ENCODE measurements at regions not wholly inside any gene's neighbourhood (a gene's known extent, or its start where the extent isn't known, plus 50 kb on each side); places are given as distances from the start of the nearest gene placed in this dataset.

GRCh38 chr14:26859483-26859882 lies 261.6 kb upstream of the NOVA1 start:
- no peak for DNase-seq

DNA sequence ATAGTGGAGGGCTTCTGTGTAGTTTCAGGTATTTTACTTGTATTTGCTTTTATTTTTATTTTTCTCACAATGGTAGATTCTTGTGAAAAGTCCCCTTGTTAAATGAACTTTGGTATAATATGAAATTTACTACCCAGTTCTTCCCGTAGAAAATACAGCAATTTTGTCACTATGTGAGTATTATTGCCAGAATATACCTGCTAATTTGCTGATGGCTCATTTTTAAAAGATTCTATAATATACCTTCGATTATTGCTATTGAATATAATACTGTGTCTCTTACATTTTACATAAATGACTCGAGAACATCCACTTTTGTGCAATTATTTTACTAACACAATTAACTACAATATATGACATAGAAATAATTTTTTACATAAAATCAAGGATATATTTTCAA lies 262.3 kb upstream of the NOVA1 start:
- DNase-seq = no peak

- DNase-seq = no peak
These were observed 265.9 kb upstream of the NOVA1 start for GRCh38 chr14:26863736-26864135.

GRCh38 chr14:26866721-26867120 lies 268.9 kb upstream of the NOVA1 start:
- no peak for DNase-seq

DNA sequence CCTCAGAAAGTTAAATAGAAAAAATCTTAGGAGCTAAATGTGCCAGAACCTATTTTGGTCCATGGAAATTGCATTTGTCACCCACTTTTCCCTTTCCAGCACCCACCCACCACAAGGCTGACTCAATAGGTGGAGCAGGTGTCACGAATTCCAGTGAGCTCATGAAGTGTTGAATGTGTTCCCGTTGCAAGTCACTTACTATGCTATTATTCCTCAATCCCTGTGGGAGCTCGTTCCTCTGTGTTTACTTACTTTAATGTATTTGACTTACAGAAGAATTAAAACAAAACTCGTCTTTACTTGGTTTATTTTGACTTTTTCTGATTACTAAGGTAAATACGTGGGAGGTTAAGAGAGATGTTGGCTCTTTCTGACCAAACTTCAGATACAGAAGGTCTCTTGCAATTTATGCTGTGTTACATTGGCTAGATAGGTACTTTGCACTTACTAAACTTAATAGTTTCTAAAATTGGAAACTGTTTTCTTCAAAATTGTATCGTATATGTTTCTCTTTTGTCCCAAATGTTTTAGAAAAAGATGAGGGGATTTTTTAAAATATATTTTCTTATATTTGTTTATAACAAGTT lies 269.4 kb upstream of the NOVA1 start:
- DNase-seq = no peak

DNA sequence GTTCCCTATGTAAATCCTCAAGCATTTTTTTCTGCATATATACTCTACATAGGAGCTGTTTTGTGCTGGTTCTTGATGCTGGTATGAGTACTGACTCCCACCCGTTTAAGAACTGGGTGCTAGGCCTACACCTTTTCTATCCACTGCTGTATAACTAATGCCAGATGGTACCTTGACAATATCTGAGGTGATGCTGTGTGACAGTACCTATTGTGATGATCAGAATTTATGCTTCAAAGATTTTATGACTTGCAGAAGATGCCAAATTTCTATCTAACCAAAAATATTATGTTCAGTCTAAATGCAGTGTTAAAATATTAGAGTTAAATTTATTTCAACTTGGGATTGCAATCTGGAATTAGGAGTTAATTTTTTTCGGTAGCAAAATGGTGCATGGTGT lies 272.3 kb upstream of the NOVA1 start:
- no peak for DNase-seq

- no peak for DNase-seq
These were observed 273.1 kb upstream of the NOVA1 start for GRCh38 chr14:26870722-26871617.

DNA sequence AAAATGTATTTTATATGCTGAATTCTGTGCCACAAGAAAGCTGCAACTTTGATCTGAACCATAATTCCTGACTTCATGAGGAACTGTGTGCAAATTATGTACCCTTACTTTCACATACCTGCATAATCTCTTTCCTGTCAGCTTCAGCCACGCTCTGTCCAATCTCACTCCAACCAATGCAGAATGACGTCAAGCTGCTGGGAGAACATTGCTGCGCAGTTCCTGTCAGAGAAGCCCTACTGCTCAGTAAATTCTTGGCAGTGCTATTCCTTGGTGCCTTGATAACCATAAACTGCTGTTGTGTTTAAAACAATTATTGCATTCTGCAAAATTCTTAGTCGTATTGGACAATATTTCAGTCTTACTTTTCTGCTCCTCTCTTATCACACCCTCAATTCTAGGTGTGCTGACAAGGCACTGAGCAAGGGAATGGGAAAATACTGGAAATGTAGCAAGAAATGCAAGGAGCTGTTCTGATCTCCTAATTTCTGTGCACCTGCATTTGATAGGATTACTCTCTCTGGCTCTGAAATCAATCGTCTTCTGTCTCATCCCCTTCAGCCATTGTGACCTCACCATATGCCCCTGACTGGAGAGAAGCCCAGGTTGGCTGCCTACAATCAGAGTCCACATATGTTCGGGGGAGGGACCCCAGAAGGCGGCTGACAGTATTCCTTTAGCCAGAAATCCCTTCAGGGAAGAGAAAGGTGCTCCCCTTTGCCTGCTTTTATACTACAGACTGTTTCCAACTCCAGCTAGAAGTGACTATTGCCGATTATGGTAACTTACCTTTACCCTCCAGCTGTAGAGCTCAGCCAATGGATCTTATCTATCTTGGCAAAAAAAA lies 274.9 kb upstream of the NOVA1 start:
- DNase-seq = no peak

DNA sequence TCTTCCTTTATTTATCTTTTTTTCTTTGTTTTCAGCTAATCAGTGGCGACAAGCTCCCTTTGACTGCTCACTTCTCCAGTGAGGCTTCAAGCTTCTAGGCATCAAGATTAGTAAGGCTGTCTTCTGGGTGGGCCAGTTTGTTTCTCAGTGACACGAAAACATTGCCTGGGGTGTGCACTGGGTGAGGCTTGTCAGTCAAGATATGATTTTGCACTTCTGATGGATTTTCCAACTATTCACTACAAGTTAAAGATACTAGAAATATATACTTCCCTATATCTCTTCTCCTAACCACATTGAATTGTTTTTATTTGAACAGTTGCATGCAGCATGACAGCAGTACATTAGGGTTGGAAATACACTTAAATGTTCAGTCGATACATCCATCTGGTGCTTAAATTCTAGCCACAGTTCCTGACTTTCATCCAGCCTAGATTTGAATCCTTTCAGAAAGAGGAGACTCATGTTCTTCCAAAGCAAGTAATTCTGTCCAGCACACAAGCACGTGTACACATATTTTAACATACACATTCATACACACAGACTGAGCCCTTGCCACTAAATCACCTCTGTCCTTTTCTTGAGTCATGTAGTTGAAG lies 275.6 kb upstream of the NOVA1 start:
- no peak for DNase-seq

DNA sequence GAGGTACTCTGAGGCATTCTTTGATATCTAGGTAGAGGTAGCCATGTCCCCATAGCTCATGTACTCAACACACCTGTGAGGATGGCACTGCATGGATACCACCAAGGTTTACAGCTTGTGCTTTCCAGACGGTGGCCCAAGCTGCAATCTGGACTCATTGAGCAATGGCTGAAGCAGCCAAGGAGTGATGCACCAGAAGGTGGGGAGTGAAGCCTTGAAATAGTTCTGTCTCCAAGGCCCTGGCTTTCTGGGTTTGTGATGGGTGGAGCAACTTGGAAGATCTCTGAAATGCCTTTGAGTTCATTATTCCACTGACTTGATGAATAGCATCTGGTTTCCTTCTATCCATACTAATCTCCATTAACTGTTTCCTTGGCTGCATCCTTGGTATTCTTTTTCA lies 290.0 kb upstream of the NOVA1 start:
- DNase-seq = no peak

DNA sequence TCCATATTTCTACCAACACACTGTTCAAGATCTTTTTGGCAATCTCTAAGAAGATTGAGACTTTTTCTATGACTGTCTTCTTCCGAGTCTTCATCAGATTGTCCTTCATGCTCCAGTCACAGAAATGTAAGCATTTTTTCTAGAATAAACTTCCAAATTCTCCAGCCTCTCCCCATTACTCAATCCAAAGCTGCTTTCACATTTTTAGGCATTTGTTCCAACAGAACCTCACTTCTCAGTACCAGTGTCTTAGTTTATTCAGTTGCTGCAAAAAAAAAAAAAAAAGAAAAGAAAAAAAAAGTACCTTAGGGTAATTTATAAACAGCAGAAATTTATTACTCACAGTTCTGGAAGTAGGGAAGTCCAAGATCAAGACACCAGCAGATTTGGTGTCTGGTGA lies 290.8 kb upstream of the NOVA1 start:
- DNase-seq = no peak

- no peak for DNase-seq
These were observed 298.6 kb upstream of the NOVA1 start for GRCh38 chr14:26896447-26896846.

GRCh38 chr14:26897196-26897595 lies 299.4 kb upstream of the NOVA1 start:
- no peak for DNase-seq

- no peak for DNase-seq
These were observed 307.4 kb upstream of the NOVA1 start for GRCh38 chr14:26905229-26905628.

DNA sequence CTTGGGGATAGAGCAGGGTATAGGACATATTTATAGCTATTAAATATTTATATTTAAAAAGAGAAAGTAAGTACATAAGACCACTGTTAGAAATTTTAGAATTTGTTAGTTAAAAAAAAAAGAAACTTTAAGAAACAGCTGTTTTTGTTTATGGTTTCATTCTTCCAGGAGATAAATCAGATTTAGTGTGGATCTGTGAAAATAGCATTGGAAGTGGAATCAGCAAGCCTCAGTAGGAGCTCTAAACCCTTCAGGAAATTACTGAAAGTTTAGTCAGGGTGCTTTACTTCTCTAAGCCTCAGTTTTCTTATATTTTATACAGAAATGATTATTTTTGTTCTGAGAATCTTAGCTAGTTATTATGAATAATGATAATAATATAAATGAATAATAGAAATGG lies 316.0 kb upstream of the NOVA1 start:
- no peak for DNase-seq

DNA sequence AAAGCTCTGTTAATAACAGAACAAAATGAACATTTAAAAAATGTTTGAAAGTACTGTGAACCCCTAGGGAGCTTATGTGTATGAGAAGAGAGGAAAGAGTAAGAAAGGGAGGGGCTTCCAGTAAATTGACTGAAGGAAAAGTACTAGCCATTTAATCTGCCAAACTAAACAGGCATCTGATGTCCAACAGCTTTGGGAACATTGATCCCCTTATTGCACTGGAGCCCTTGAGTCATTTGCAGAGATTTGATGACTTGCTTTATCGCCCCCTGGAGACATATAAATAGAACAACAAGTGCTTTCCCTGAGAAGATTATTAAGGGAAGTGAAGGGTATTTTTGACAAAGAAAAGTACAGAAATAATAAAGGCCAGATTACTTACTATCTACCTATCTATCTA lies 319.3 kb upstream of the NOVA1 start:
- no peak for DNase-seq

DNA sequence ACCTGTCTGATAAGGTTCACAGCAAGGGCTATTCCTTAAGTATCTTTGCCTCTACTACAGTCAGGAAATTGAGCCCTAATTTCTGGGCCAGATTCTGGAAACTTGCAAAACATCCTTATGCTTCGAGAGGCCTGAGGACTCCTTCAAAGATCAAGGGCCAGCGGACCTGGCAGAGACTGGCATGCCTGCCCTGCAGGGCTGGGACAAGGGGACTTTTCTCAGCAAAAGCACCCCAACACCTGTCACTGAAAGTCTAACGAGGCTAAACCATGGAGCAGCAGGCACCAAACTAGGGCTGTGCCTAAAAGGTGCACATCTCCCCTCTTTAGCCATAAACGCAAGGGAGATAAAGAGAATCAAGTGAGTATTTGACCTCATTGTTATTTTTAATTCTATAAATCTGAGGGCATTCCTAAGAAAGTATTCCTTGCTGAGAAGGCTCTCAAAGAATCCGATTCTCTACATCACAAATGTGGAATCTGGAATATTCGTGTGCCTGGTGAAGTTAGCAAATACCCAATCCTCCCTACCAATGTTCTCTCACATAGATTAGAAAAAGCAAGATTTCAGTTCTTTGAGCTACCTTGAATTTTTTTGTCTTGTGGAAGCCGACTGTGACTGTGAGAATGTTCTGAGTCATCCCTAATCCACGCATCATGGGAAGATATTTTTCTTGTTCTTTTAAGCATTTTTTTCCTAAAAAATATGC lies 328.2 kb upstream of the NOVA1 start:
- no peak for DNase-seq

GRCh38 chr14:26926585-26926984 lies 328.8 kb upstream of the NOVA1 start:
- no peak for DNase-seq

DNA sequence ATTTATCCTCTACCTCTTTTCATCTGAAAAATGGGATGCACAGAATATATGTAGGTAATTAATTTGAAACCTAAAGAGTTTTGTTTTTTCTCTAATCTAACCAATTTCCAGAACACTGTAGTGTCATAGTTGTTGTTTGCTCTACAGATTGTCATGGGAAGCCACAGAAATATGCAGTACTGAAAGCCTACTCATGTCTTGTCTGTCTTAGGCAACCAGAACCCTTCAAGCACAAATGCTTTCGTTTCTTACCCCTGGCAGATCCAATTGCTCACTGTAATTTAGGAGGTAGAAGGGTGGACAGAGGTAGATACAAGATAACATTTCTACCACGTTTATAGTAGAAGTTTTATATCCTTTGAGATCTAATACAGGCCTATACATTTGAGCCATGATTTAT lies 330.2 kb upstream of the NOVA1 start:
- DNase-seq = no peak

DNA sequence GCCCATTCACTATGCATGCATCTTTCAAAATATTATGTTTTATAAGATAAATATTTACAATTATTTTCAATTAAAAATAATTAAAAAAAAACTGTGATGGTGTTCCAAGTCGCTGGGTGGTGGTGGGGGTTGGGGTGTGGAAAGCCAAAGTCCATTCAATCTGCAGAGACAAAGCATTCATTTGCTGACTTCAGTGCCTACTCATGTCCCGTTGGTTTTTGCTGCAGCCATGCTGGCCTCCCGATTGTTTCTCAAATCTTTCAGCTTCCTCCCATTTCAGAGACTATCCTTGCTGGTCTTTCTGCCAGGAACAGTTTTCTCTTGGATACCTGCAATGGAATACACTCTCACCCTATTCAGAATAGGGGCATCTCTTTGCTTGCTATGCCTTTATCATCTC lies 331.5 kb upstream of the NOVA1 start:
- DNase-seq = no peak

DNA sequence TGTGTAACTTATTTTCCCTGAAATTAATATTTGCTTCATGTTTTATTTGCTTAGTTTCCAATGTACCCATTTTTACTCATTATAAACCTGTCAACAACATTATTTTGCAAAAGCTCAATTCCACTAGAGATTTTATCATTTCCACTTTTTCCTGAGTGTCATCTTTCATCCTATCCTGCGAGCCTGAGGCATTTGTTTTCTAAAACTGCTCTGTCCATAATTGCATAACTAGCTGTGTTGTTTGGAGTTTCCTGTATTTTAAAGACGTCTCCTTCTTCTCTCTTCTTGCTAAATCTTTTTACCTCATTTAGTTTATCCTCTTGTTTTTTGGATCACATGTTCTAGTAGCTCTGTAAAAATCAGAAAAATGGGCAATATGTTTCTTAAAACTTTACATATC lies 332.7 kb upstream of the NOVA1 start:
- no peak for DNase-seq

DNA sequence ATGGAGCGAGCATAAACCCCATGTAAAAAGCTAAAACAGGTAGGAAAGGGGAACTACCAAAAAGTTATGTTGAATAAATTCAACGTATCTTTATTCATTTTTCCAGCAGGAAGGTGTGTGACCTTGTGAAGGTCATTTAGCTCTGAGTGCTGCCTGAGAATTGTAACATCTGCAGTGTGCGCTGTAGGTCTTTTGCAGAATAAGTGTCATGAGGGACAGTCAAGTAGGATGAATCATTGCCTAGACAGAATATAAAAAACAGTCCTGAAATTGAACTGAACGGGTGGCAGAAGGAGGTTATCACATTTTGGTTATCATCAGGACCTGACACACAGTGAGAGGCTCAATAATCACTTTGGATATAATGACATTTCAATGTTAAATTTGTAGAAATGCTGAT lies 334.8 kb upstream of the NOVA1 start:
- DNase-seq = no peak

DNA sequence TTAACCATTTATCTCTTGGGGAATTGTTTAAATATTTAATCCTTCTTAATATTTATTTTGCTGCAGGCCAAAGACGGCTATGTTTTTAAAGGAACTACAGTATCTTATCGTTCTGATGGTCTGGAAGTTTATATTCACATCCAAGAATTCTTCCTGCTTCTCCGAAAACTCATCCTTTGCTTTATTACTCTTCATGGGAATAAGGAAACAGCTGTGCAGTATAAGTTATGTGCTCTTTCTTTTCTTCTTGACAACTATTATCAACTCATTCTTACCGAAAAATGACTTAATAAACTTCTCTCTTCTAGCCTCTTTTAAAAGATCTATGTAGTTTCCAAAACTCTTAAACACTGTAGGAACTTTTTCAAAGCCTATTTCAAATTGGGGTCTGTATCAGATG lies 335.6 kb upstream of the NOVA1 start:
- DNase-seq = no peak
